ENCODE measurements at regions not wholly inside any gene's neighbourhood (a gene's known extent, or its start where the extent isn't known, plus 50 kb on each side); places are given as distances from the start of the nearest gene placed in this dataset.

GRCh38 chr5:3186156-3186555 lies 409.5 kb upstream of the IRX1 start:
- H3K9me3 ChIP-seq (replicated peaks) = peaks cover 10% of the 10 kb centered on the region
- DNase-seq (ENCODE audit: low read depth in 1 of 2, low spot score in 2 of 2) = no peak
- no peak overlapping the region for H3K4me3 ChIP-seq
- no peaks in the 10 kb centered on the region for H3K36me3 ChIP-seq
- no peak overlapping the region for H3K27ac ChIP-seq
- no peaks in the 10 kb centered on the region for H3K4me1 ChIP-seq (replicated peaks)
- no peaks in the 10 kb centered on the region for H3K27me3 ChIP-seq (replicated peaks)

DNA sequence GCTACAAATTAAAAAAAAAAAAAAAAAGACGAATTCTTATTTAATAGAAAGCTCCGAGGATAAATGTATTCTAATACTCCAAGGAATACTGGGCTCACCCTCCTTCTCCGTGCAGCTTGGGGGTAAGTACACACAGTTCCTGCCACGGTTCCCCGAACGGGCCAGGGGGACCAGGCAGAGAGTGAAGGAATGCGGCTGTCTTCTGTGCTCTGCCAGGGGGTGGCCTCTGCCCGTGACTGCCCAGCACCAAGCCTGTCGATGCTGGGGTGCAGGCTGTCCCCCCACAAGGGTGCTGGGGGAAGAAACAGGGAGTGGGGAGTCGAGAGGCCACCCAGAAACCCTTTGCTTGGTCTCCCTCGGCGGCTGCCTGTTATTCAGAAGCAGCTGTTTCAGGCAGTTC lies 410.1 kb upstream of the IRX1 start:
- H3K4me1 ChIP-seq (replicated peaks) = no peaks in the 10 kb centered on the region
- H3K36me3 ChIP-seq = no peaks in the 10 kb centered on the region
- no peak overlapping the region for H3K27ac ChIP-seq
- peaks cover 7% of the 10 kb centered on the region for H3K9me3 ChIP-seq (replicated peaks)
- no peaks in the 10 kb centered on the region for H3K27me3 ChIP-seq (replicated peaks)
- H3K4me3 ChIP-seq = no peak overlapping the region
- DNase-seq (ENCODE audit: low read depth in 1 of 2, low spot score in 2 of 2) = no peak

GRCh38 chr5:3182133-3182876 lies 413.3 kb upstream of the IRX1 start:
- Histone ChIP-seq H3K27ac (no peak overlapping the region), H3K36me3 (no peaks in the 10 kb centered on the region), H3K4me1 (replicated peaks) (no peaks in the 10 kb centered on the region), H3K9me3 (replicated peaks) (peaks cover 11% of the 10 kb centered on the region), H3K27me3 (replicated peaks) (no peaks in the 10 kb centered on the region), H3K4me3 (no peak overlapping the region)
- no peak for DNase-seq (ENCODE audit: low read depth in 1 of 2, low spot score in 2 of 2)

DNA sequence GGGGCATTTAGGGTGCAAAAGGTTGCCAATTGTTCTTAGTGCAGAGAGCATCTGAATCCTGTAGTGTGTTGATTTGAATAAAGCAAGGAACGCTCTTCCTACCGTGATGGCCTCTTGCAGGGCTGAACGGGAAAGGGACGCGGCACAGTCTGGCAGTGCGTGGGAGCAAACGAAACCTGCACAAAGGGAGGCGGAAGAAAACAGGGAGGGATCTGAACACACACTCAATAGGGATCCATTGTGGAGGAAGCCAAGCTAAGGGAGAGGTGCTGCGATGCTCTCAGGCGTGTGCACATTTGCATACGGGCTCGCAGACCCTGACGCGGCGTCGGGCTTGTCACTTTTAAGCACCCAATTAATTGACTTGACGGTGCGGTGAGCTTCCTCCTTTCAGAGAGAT lies 414.0 kb upstream of the IRX1 start:
- DNase-seq (ENCODE audit: low read depth in 1 of 2, low spot score in 2 of 2) = no peak
- no peaks in the 10 kb centered on the region for H3K4me1 ChIP-seq (replicated peaks)
- peaks cover 11% of the 10 kb centered on the region for H3K9me3 ChIP-seq (replicated peaks)

GRCh38 chr5:3180636-3181035 lies 415.0 kb upstream of the IRX1 start:
- Histone ChIP-seq H3K4me3 (no peak overlapping the region), H3K27me3 (replicated peaks) (no peaks in the 10 kb centered on the region), H3K36me3 (no peaks in the 10 kb centered on the region), H3K27ac (no peak overlapping the region), H3K4me1 (replicated peaks) (no peaks in the 10 kb centered on the region), H3K9me3 (replicated peaks) (peaks cover 11% of the 10 kb centered on the region)
- DNase-seq (ENCODE audit: low read depth in 1 of 2, low spot score in 2 of 2) = no peak

More for the DNA sequence above, 414.0 kb upstream of the IRX1 start:
- no peak overlapping the region for H3K4me3 ChIP-seq
- H3K36me3 ChIP-seq = no peaks in the 10 kb centered on the region
- no peak overlapping the region for H3K27ac ChIP-seq
- H3K27me3 ChIP-seq (replicated peaks) = no peaks in the 10 kb centered on the region

DNA sequence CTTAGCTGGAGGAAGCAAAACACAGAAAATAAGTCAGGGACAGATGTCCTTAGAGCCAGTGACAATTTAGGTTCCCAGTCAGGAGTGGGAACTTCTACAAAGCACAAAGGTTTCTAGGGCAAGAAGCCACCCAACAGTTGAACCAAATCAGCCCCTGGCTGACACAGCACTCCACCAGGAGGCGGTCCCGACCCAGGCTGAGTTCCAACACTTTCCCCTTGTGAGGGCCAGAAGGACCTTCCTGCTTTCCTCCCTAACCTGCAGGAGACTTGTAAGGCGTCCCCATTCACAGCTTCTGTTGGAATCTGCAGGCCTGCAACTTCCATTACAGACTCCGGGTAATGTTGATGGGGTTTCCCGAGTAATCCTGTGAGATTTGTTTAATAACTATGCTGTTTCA lies 416.4 kb upstream of the IRX1 start:
- Histone ChIP-seq H3K4me1 (replicated peaks) (no peaks in the 10 kb centered on the region), H3K36me3 (no peaks in the 10 kb centered on the region), H3K27me3 (replicated peaks) (no peaks in the 10 kb centered on the region), H3K9me3 (replicated peaks) (peaks cover 11% of the 10 kb centered on the region), H3K4me3 (no peak overlapping the region), H3K27ac (no peak overlapping the region)
- DNase-seq (ENCODE audit: low read depth in 1 of 2, low spot score in 2 of 2) = no peak

DNA sequence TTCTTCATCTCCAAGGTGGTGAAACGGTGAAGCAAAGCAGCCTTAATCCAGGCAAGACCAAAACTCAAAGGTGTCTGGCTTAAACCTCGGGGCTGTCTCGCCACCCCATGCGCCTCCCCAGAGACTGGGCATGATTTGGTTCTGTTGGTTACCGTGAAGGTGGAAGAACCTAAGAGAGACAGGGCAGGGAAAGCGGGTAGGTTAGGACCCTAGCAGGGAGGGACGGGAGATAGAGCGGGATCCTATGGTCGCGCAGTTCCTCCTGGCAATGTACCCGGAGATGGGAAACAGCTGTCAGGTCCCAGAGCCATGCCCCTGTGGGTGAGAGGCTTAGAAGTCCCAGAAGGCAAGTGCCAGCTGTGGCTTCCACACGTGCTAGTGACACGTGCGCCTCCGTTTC lies 418.3 kb upstream of the IRX1 start:
- Histone ChIP-seq H3K4me1 (replicated peaks) (no peaks in the 10 kb centered on the region), H3K9me3 (replicated peaks) (peaks cover 11% of the 10 kb centered on the region; the same call in 1 of the 2 replicates), H3K4me3 (no peak overlapping the region), H3K36me3 (no peaks in the 10 kb centered on the region), H3K27me3 (replicated peaks) (no peaks in the 10 kb centered on the region), H3K27ac (no peak overlapping the region)
- DNase-seq (ENCODE audit: low read depth in 1 of 2, low spot score in 2 of 2) = no peak

DNA sequence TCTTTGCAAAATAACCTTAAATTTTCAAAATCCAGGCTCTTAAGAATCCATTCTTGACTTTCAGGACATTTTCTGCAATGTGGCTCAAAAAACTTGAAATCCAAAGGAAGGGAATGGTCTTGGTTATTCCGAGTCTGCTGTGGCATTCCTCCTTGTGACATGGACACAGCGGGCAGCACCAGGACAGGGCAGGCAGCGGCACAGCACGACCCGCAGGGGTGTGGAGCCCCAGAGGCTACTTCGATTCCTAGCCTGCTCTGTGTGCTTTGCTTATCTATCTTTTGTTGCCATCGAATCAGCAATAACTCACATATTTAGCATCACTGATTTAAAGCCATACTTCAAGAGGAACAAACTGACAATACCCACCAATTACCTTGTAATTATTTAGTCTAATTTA lies 420.2 kb upstream of the IRX1 start:
- Histone ChIP-seq H3K9me3 (replicated peaks) (0 out of 2 replicates have a peak, but pooled peaks cover 4% of the 10 kb centered on the region), H3K27me3 (replicated peaks) (no peaks in the 10 kb centered on the region), H3K36me3 (no peaks in the 10 kb centered on the region), H3K4me3 (no peak overlapping the region), H3K27ac (no peak overlapping the region), H3K4me1 (replicated peaks) (no peaks in the 10 kb centered on the region)
- no peak for DNase-seq (ENCODE audit: low read depth in 1 of 2, low spot score in 2 of 2)

- Histone ChIP-seq H3K27ac (no peak overlapping the region), H3K27me3 (replicated peaks) (no peaks in the 10 kb centered on the region), H3K9me3 (replicated peaks) (peaks cover 17% of the 10 kb centered on the region), H3K4me1 (replicated peaks) (no peaks in the 10 kb centered on the region), H3K4me3 (no peak overlapping the region), H3K36me3 (no peaks in the 10 kb centered on the region)
- no peak for DNase-seq (ENCODE audit: low read depth in 1 of 2, low spot score in 2 of 2)
Measured at GRCh38 chr5:3167473-3167872, 416.0 kb upstream of the IRX2 start.

DNA sequence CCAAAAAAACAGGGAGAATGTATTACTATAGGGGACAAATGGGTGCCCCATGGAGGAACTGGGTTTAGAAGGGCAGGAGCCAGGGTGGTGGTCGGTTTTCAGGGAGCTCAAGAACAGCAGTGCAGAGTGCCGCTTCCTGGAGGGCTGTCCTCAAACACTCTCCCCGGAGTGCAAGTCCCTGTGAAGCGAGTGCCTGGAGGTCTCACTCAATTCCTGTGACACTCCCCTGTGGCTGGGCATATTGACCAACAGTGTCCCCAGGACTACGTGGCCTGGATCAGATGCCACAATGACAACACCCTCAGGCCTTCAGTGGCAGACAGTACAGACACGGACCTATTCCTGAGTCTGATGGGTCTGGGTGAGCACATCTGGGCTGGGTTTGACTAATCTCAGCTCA lies 412.1 kb upstream of the IRX2 start:
- no peaks in the 10 kb centered on the region for H3K36me3 ChIP-seq
- no peaks in the 10 kb centered on the region for H3K4me1 ChIP-seq (replicated peaks)
- no peak overlapping the region for H3K27ac ChIP-seq
- no peaks in the 10 kb centered on the region for H3K27me3 ChIP-seq (replicated peaks)
- peaks cover 23% of the 10 kb centered on the region for H3K9me3 ChIP-seq (replicated peaks)
- no peak overlapping the region for H3K4me3 ChIP-seq
- no peak for DNase-seq (ENCODE audit: low read depth in 1 of 2, low spot score in 2 of 2)

GRCh38 chr5:3161672-3162071 lies 410.2 kb upstream of the IRX2 start:
- no peaks in the 10 kb centered on the region for H3K27me3 ChIP-seq (replicated peaks)
- H3K9me3 ChIP-seq (replicated peaks) = peaks cover 21% of the 10 kb centered on the region
- no peak overlapping the region for H3K4me3 ChIP-seq
- H3K4me1 ChIP-seq (replicated peaks) = 0 out of 2 replicates have a peak, but pooled peaks cover 1% of the 10 kb centered on the region
- no peak overlapping the region for H3K27ac ChIP-seq
- no peak for DNase-seq (ENCODE audit: low read depth in 1 of 2, low spot score in 2 of 2)
- no peaks in the 10 kb centered on the region for H3K36me3 ChIP-seq

DNA sequence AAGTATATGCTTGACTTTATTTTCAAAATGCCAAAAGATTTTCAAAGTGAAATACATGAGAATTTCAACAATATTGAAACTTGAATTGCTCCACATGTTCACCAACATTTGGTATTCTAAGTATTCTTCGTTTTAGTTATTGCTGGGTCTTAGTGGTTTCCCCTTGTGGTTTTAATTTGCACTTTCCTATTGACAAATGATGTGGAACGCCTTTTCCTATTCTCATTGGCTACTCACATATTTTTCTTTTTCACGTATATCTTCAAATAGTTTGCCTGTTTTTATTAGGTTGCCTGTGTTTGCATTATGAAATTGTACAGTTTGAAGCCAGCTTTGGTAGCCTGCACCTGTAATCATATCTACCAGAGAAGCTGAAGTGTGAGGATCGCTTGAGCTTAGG lies 405.7 kb upstream of the IRX2 start:
- H3K36me3 ChIP-seq = no peaks in the 10 kb centered on the region

DNA sequence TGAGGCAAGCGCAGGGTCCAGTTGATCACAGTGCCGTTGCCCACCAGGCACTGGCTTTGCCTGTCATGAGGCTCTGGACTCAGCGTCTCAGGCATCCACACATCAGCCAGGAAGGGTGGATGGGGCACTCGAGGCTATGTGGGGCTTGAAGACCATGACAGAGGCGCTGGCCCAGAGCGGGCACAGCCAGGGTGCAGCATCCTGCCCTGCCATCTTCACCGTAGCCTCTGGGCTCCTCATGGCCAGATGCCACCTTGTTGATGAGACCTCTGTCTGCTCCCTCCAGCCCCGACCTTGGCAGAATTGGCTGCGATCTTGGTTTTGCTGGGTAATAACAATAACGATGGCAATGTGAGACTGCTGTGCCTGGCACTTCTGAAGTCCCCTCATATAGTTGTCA lies 404.2 kb upstream of the IRX2 start:
- Histone ChIP-seq H3K36me3 (no peaks in the 10 kb centered on the region), H3K27me3 (replicated peaks) (no peaks in the 10 kb centered on the region), H3K4me3 (no peak overlapping the region), H3K9me3 (replicated peaks) (0 out of 2 replicates have a peak, but pooled peaks cover 6% of the 10 kb centered on the region), H3K4me1 (replicated peaks) (peaks cover 22% of the 10 kb centered on the region), H3K27ac (peak overlapping the region; percentile 70)
- no peak for DNase-seq (ENCODE audit: low read depth in 1 of 2, low spot score in 2 of 2)

More for the DNA sequence above, 405.7 kb upstream of the IRX2 start:
- H3K9me3 ChIP-seq (replicated peaks) = 0 out of 2 replicates have a peak, but pooled peaks cover 8% of the 10 kb centered on the region
- no peak overlapping the region for H3K4me3 ChIP-seq
- H3K27ac ChIP-seq = no peak overlapping the region
- H3K4me1 ChIP-seq (replicated peaks) = peaks cover 22% of the 10 kb centered on the region
- no peaks in the 10 kb centered on the region for H3K27me3 ChIP-seq (replicated peaks)
- no peak for DNase-seq (ENCODE audit: low read depth in 1 of 2, low spot score in 2 of 2)

GRCh38 chr5:3155046-3155445 lies 403.6 kb upstream of the IRX2 start:
- Histone ChIP-seq H3K9me3 (replicated peaks) (peaks cover 6% of the 10 kb centered on the region; the same call in 1 of the 2 replicates), H3K27me3 (replicated peaks) (no peaks in the 10 kb centered on the region), H3K36me3 (no peaks in the 10 kb centered on the region), H3K27ac (peak overlapping the region; percentile 70), H3K4me3 (no peak overlapping the region), H3K4me1 (replicated peaks) (peaks cover 22% of the 10 kb centered on the region)
- DNase-seq (ENCODE audit: low read depth in 1 of 2, low spot score in 2 of 2) = peak; percentile 71 to 77

GRCh38 chr5:3153906-3154305 lies 402.4 kb upstream of the IRX2 start:
- Histone ChIP-seq H3K27ac (peak overlapping the region; percentile 70), H3K27me3 (replicated peaks) (no peaks in the 10 kb centered on the region), H3K9me3 (replicated peaks) (peaks cover 2% of the 10 kb centered on the region; the same call in 1 of the 2 replicates), H3K4me3 (no peak overlapping the region), H3K4me1 (replicated peaks) (peaks cover 22% of the 10 kb centered on the region), H3K36me3 (no peaks in the 10 kb centered on the region)
- peak in 1 of 2 experiments; percentile 40 for DNase-seq (ENCODE audit: low read depth in 1 of 2, low spot score in 2 of 2)
